Loucy (cell line): ENCODE measurements at regions not wholly inside any gene's neighbourhood (a gene's known extent, or its start where the extent isn't known, plus 50 kb on each side); places are given as distances from the start of the nearest gene placed in this dataset.

Experiments used
- H2AFZ ChIP-seq: fragments of 200-600 bp; sonication (generic); 2 replicates; pipeline ENCODE4 v1.6.0; 2016; ENCODE audit warnings: antibody characterized with exemption, mild to moderate bottlenecking, low read length, moderate library complexity
- H3F3A ChIP-seq: fragments of 200-600 bp; 2 replicates; pipeline ENCODE4 v1.6.0; 2016; ENCODE audit warnings: antibody characterized with exemption, low read depth, mild to moderate bottlenecking
- H3K27me3 ChIP-seq: fragments of 200-600 bp; sonication (generic); 2 replicates; pipeline ENCODE4 v1.6.1; 2014; ENCODE audit warnings: low read length, mild to moderate bottlenecking; ENCODE audit not compliant: insufficient read depth, poor library complexity, severe bottlenecking
- H3K36me3 ChIP-seq: fragments of 200-600 bp; sonication (generic); 2 replicates; pipeline ENCODE4 v1.6.1; 2016; ENCODE audit warnings: low read length; ENCODE audit not compliant: insufficient read depth
- H3K4me1 ChIP-seq: fragments of 200-600 bp; sonication (generic); 2 replicates; pipeline ENCODE4 v1.5.1; 2014; ENCODE audit warnings: low read length, mild to moderate bottlenecking; ENCODE audit not compliant: insufficient read depth, poor library complexity, severe bottlenecking
- H3K4me2 ChIP-seq: fragments of 200-600 bp; sonication (generic); 2 replicates; pipeline ENCODE4 v1.6.0; 2014; ENCODE audit warnings: antibody characterized with exemption, low read length, low read depth, mild to moderate bottlenecking; ENCODE audit not compliant: poor library complexity, severe bottlenecking
- H3K4me3 ChIP-seq: fragments of 200-600 bp; sonication (generic); 2 replicates; pipeline ENCODE4 v1.5.1; 2014; ENCODE audit warnings: low read length, mild to moderate bottlenecking, mixed read lengths; ENCODE audit not compliant: poor library complexity, severe bottlenecking
- H3K79me2 ChIP-seq: fragments of 200-600 bp; sonication (generic); 2 replicates; pipeline ENCODE4 v1.6.1; 2014; ENCODE audit warnings: low read length; ENCODE audit not compliant: insufficient read depth
- H3K9ac ChIP-seq: fragments of 200-600 bp; sonication (generic); 2 replicates; pipeline ENCODE4 v1.6.0; 2014; ENCODE audit warnings: mild to moderate bottlenecking, low read depth, low read length, moderate library complexity; ENCODE audit not compliant: poor library complexity, severe bottlenecking
- H3K9me2 ChIP-seq: fragments of 200-600 bp; sonication (generic); replicated peaks from 2 replicates; pipeline ENCODE4 v1.6.1; 2016; ENCODE audit warnings: low read depth, low read length, mixed read lengths
- H3K9me3 ChIP-seq: fragments of 200-600 bp; sonication (generic); 2 replicates; pipeline ENCODE4 v1.6.1; 2014; ENCODE audit warnings: mild to moderate bottlenecking, antibody characterized with exemption, low read length, low read depth; ENCODE audit not compliant: insufficient read depth
- H4K20me1 ChIP-seq: fragments of 200-600 bp; sonication (generic); 2 replicates; pipeline ENCODE4 v1.6.0; 2014; ENCODE audit warnings: antibody characterized with exemption, low read length, mild to moderate bottlenecking; ENCODE audit not compliant: insufficient read depth, poor library complexity, severe bottlenecking
- CTCF ChIP-seq: fragments of 200-600 bp; sonication (generic); conservative IDR thresholded peaks from 2 replicates; pipeline ENCODE4 v1.5.1; 2014; ENCODE audit warnings: mild to moderate bottlenecking, antibody characterized with exemption, low read length
- EZH2phosphoT487 ChIP-seq: fragments of 200-600 bp; IDR thresholded peaks from 2 replicates; pipeline ENCODE4 v1.6.1; 2018; ENCODE audit warnings: antibody characterized with exemption, mild to moderate bottlenecking, moderate library complexity, borderline replicate concordance

- H3K9me3 ChIP-seq: no peaks in the 10 kb centered on the region
- no peaks in the 10 kb centered on the region for H4K20me1 ChIP-seq
- H2AFZ ChIP-seq: no peak overlapping the region
- no peak overlapping the region for H3K4me2 ChIP-seq
- no peaks in the 10 kb centered on the region for H3F3A ChIP-seq
- H3K4me1 ChIP-seq: no peaks in the 10 kb centered on the region
- H3K36me3 ChIP-seq: no peaks in the 10 kb centered on the region
- no peaks in the 10 kb centered on the region for H3K27me3 ChIP-seq
- no peak overlapping the region for H3K4me3 ChIP-seq
- no peaks in the 10 kb centered on the region for H3K9me2 ChIP-seq
- no peaks in the 10 kb centered on the region for H3K79me2 ChIP-seq
- TF ChIP-seq EZH2phosphoT487: no peak
- TF ChIP-seq CTCF: no peak
- H3K9ac ChIP-seq: no peak overlapping the region
These were observed 119.1 kb upstream of the CD93 start for GRCh38 chr20:23205211-23205610.

GRCh38 chr20:23203951-23204730, 118.0 kb upstream of the CD93 start:
- Histone ChIP-seq H2AFZ (no peak overlapping the region), H3K4me3 (no peak overlapping the region), H3K9me2 (no peaks in the 10 kb centered on the region), H3K9me3 (no peaks in the 10 kb centered on the region), H3K4me2 (no peak overlapping the region), H3K9ac (no peak overlapping the region), H3F3A (no peaks in the 10 kb centered on the region), H4K20me1 (no peaks in the 10 kb centered on the region), H3K36me3 (no peaks in the 10 kb centered on the region), H3K27me3 (no peaks in the 10 kb centered on the region), H3K79me2 (no peaks in the 10 kb centered on the region), H3K4me1 (no peaks in the 10 kb centered on the region)
- no peak for TF ChIP-seq CTCF
- TF ChIP-seq EZH2phosphoT487: no peak

GRCh38 chr20:23203310-23203709, 117.2 kb upstream of the CD93 start:
- Histone ChIP-seq H3K4me2 (no peak overlapping the region), H3K9me3 (no peaks in the 10 kb centered on the region), H3F3A (no peaks in the 10 kb centered on the region), H2AFZ (no peak overlapping the region), H3K9ac (no peak overlapping the region), H4K20me1 (no peaks in the 10 kb centered on the region), H3K79me2 (no peaks in the 10 kb centered on the region), H3K4me1 (no peaks in the 10 kb centered on the region), H3K36me3 (no peaks in the 10 kb centered on the region), H3K4me3 (no peak overlapping the region), H3K9me2 (no peaks in the 10 kb centered on the region), H3K27me3 (no peaks in the 10 kb centered on the region)
- TF ChIP-seq CTCF: no peak
- TF ChIP-seq EZH2phosphoT487: no peak
